Keratinocyte (primary cell): ENCODE measurements at regions not wholly inside any gene's neighbourhood (a gene's known extent, or its start where the extent isn't known, plus 50 kb on each side); places are given as distances from the start of the nearest gene placed in this dataset.

Source experiments
- EZH2 ChIP-seq: IDR thresholded peaks from one replicate; pipeline ENCODE4 v1.6.1; 2012; ENCODE audit warnings: inconsistent platforms, mild to moderate bottlenecking, low read length, moderate library complexity
- TF ChIP-seq, protein P1 (sequence below), 3 experiments: IDR thresholded peaks in 1 of 3; conservative IDR thresholded peaks in 1 of 3; optimal IDR thresholded peaks in 1 of 3; 2 replicates in 2 of 3; 3 replicates in 1 of 3; pipeline versions ENCODE3 to v1.5.1; 2011; ENCODE audit warnings: low read length in 3 of 3, mild to moderate bottlenecking in 3 of 3, moderate library complexity in 2 of 3, control low read depth in 1 of 3, inconsistent platforms in 1 of 3; ENCODE audit not compliant: insufficient read depth in 2 of 3; ENCODE audit errors: extremely low read depth in 1 of 3

DNA sequence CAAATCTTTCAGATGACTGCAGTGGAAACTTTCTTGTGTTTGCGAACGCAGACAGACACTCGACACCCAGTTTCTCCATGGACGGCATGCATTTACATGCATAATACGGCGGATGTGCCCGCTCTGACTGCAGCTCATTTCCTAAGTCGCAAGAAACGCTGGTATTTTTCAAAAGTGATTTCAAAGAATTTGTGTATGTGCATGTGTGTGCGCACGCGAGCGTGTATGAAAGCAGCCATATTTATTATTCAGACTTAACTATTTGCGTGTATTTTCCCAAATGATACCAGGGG is 436.5 kb upstream of the MGMT start:
- TF ChIP-seq, protein P1, sequence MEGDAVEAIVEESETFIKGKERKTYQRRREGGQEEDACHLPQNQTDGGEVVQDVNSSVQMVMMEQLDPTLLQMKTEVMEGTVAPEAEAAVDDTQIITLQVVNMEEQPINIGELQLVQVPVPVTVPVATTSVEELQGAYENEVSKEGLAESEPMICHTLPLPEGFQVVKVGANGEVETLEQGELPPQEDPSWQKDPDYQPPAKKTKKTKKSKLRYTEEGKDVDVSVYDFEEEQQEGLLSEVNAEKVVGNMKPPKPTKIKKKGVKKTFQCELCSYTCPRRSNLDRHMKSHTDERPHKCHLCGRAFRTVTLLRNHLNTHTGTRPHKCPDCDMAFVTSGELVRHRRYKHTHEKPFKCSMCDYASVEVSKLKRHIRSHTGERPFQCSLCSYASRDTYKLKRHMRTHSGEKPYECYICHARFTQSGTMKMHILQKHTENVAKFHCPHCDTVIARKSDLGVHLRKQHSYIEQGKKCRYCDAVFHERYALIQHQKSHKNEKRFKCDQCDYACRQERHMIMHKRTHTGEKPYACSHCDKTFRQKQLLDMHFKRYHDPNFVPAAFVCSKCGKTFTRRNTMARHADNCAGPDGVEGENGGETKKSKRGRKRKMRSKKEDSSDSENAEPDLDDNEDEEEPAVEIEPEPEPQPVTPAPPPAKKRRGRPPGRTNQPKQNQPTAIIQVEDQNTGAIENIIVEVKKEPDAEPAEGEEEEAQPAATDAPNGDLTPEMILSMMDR (optimal IDR thresholded peaks at IDR 0.05 in 1 of 3, IDR thresholded peaks at IDR 0.05 in 1 of 3, conservative IDR thresholded peaks at IDR 0.05 in 1 of 3; ENCODE audit: extremely low read depth in 1 of 3, insufficient read depth in 2 of 3, low read length in 3 of 3), result no peak
- TF ChIP-seq EZH2, result no peak
